Mesodermal cell (in vitro differentiated cells): ENCODE measurements at regions not wholly inside any gene's neighbourhood (a gene's known extent, or its start where the extent isn't known, plus 50 kb on each side); places are given as distances from the start of the nearest gene placed in this dataset.
A peak's percentile ranks its signal among the peaks of the same experiment; 100 is the strongest.
"Not testable (repeated sequence)": the region's sequence is repeated elsewhere in the genome, so short reads cannot be mapped to it uniquely, and the experiment has no call there.

Source experiments
- H3K27ac ChIP-seq: 2 replicates; pipeline ENCODE4 v1.7.0; 2013; ENCODE audit warnings: mild to moderate bottlenecking, low read depth, low read length, moderate library complexity; ENCODE audit not compliant: severe bottlenecking
- H3K36me3 ChIP-seq: 2 replicates; pipeline ENCODE4 v1.7.1; 2013; ENCODE audit warnings: mild to moderate bottlenecking, low read length, moderate library complexity; ENCODE audit not compliant: control insufficient read depth, insufficient read depth
- H3K4me1 ChIP-seq: one replicate; pipeline ENCODE4 v1.7.1; 2013; ENCODE audit warnings: mild to moderate bottlenecking, low read length; ENCODE audit not compliant: insufficient read depth, control insufficient read depth, poor library complexity, severe bottlenecking
- H3K4me3 ChIP-seq: 2 replicates; pipeline ENCODE4 v1.7.0; 2013; ENCODE audit warnings: low read length, control low read depth, mild to moderate bottlenecking; ENCODE audit not compliant: insufficient read depth, poor library complexity, severe bottlenecking; ENCODE audit errors: extremely low read depth
- H3K9me3 ChIP-seq: 2 replicates; pipeline ENCODE4 v1.7.1; 2013; ENCODE audit warnings: mild to moderate bottlenecking, low read length, moderate library complexity; ENCODE audit not compliant: control insufficient read depth
- WGBS, 2 experiments: methylation state at CpG; one replicate each; pipeline ENCODE4 v1.1.5; 2013; ENCODE audit warnings: missing lambda C conversion rate in 2 of 2; ENCODE audit not compliant: insufficient coverage in 2 of 2; 5-methylcytosine and 5-hydroxymethylcytosine counted together

- not testable (repeated sequence) for H3K27ac ChIP-seq, H3K4me1 ChIP-seq, H3K9me3 ChIP-seq, H3K4me3 ChIP-seq, H3K36me3 ChIP-seq
- no CpG with 5 or more reads among the region's 1 CpG for WGBS, 2 experiments
These were observed 170.1 kb upstream of the JUN start for GRCh38 chr1:58953951-58954350.

- H3K36me3 ChIP-seq, H3K4me1 ChIP-seq, H3K27ac ChIP-seq, H3K4me3 ChIP-seq, H3K9me3 ChIP-seq: not testable (repeated sequence)
- no CpG with 5 or more reads among the region's 2 CpGs for WGBS, 2 experiments
These were observed 179.4 kb upstream of the JUN start for GRCh38 chr1:58963287-58963686.

- H3K9me3 ChIP-seq, result no peaks in the 10 kb centered on the region
- H3K4me1 ChIP-seq, result no peaks in the 10 kb centered on the region
- WGBS, 2 experiments, result 100% methylated on average over 1 of the region's 2 CpGs; no CpG with 5 or more reads in 1 of the 2 experiments
- no peaks in the 10 kb centered on the region for H3K36me3 ChIP-seq
- no peak overlapping the region for H3K27ac ChIP-seq
- H3K4me3 ChIP-seq, result no peak overlapping the region
These were observed 180.6 kb upstream of the JUN start for GRCh38 chr1:58964428-58964827.

- Histone ChIP-seq H3K9me3 (no peaks in the 10 kb centered on the region), H3K27ac (no peak overlapping the region), H3K4me1 (no peaks in the 10 kb centered on the region), H3K36me3 (no peaks in the 10 kb centered on the region), H3K4me3 (no peak overlapping the region)
- 82 to 95% methylated on average over 1 of the region's 1 CpG for WGBS, 2 experiments
These were observed 181.0 kb upstream of the JUN start for GRCh38 chr1:58964880-58965279.

- no peaks in the 10 kb centered on the region for H3K4me1 ChIP-seq
- H3K9me3 ChIP-seq, result no peaks in the 10 kb centered on the region
- H3K36me3 ChIP-seq, result no peaks in the 10 kb centered on the region
- no peak overlapping the region for H3K27ac ChIP-seq
- 88 to 96% methylated on average over 4 to 6 of the region's 6 CpGs for WGBS, 2 experiments
- no peak overlapping the region for H3K4me3 ChIP-seq
These were observed 182.5 kb upstream of the JUN start for GRCh38 chr1:58966103-58966916.

- Histone ChIP-seq H3K36me3 (no peaks in the 10 kb centered on the region), H3K9me3 (no peaks in the 10 kb centered on the region), H3K27ac (no peak overlapping the region), H3K4me3 (no peak overlapping the region), H3K4me1 (no peaks in the 10 kb centered on the region)
- WGBS, 2 experiments, result 87 to 100% methylated on average over 1 to 4 of the region's 5 CpGs
These were observed 183.3 kb upstream of the JUN start for GRCh38 chr1:58966917-58967740.

GRCh38 chr1:58968360-58968952 lies 184.6 kb upstream of the JUN start:
- peak overlapping the region; percentile 41 for H3K27ac ChIP-seq
- no peaks in the 10 kb centered on the region for H3K36me3 ChIP-seq
- H3K4me3 ChIP-seq, result no peak overlapping the region
- WGBS, 2 experiments, result 66 to 69% methylated on average over 3 of the region's 4 CpGs
- H3K9me3 ChIP-seq, result no peaks in the 10 kb centered on the region
- no peaks in the 10 kb centered on the region for H3K4me1 ChIP-seq

GRCh38 chr1:58969176-58969575 lies 185.3 kb upstream of the JUN start:
- not testable (repeated sequence) for H3K36me3 ChIP-seq, H3K9me3 ChIP-seq, H3K27ac ChIP-seq, H3K4me3 ChIP-seq, H3K4me1 ChIP-seq

- H3K27ac ChIP-seq, result no peak overlapping the region
- no peaks in the 10 kb centered on the region for H3K36me3 ChIP-seq
- no peak overlapping the region for H3K4me3 ChIP-seq
- 89 to 94% methylated on average over 4 of the region's 4 CpGs for WGBS, 2 experiments
- H3K9me3 ChIP-seq, result no peaks in the 10 kb centered on the region
- H3K4me1 ChIP-seq, result no peaks in the 10 kb centered on the region
These were observed 187.8 kb upstream of the JUN start for GRCh38 chr1:58971629-58972140.

- no peak overlapping the region for H3K27ac ChIP-seq
- no peak overlapping the region for H3K4me3 ChIP-seq
- H3K4me1 ChIP-seq, result no peaks in the 10 kb centered on the region
- no peaks in the 10 kb centered on the region for H3K9me3 ChIP-seq
- H3K36me3 ChIP-seq, result no peaks in the 10 kb centered on the region
- WGBS, 2 experiments, result 88% methylated on average over 3 of the region's 3 CpGs; no CpG with 5 or more reads in 1 of the 2 experiments
These were observed 192.0 kb upstream of the JUN start for GRCh38 chr1:58975888-58976287.
